Kidney (tissue), 13 donors: ENCODE measurements at regions not wholly inside any gene's neighbourhood (a gene's known extent, or its start where the extent isn't known, plus 50 kb on each side); places are given as distances from the start of the nearest gene placed in this dataset.
"Not testable (repeated sequence)": the region's sequence is repeated elsewhere in the genome, so short reads cannot be mapped to it uniquely, and the experiment has no call there.

ENCODE experiments used
- DNase-seq, 5 donors: peaks; one replicate each; pipeline ENCODE4 v3.0.0-alpha.2; 2013 to 2020
- FAIRE-seq: peaks from 2 replicates; lab custom pipeline; 2012; peaks lifted over from hg19 to GRCh38; lab: Jason Lieb, UNC
- H3K27ac ChIP-seq, 2 donors: one replicate each; pipeline ENCODE4 v1.7.0; 2013; ENCODE audit warnings: low read depth in 2 of 2, low read length in 2 of 2, inconsistent platforms in 1 of 2
- H3K27me3 ChIP-seq: one replicate; pipeline ENCODE4 v1.7.1; 2013; ENCODE audit warnings: low read length, inconsistent platforms; ENCODE audit not compliant: control insufficient read depth, insufficient read depth
- H3K36me3 ChIP-seq, 3 donors: one replicate each; pipeline versions ENCODE4 v1.7.0 to v1.7.1; 2013; ENCODE audit warnings: low read length in 3 of 3, control low read depth in 1 of 3, inconsistent platforms in 1 of 3; ENCODE audit not compliant: insufficient read depth in 3 of 3, control insufficient read depth in 2 of 3
- H3K4me1 ChIP-seq, 3 donors: one replicate each; pipeline versions ENCODE4 v1.7.0 to v1.7.1; 2013; ENCODE audit warnings: low read length in 3 of 3, inconsistent platforms in 1 of 3, low read depth in 1 of 3; ENCODE audit not compliant: control insufficient read depth in 2 of 3, insufficient read depth in 2 of 3
- H3K4me3 ChIP-seq, 3 donors: one replicate each; pipeline versions ENCODE4 v1.7.0 to v1.8.1; 2013; ENCODE audit warnings: low read length in 3 of 3, control low read depth in 1 of 3, inconsistent platforms in 1 of 3
- H3K9ac ChIP-seq, 3 donors: one replicate each; pipeline versions ENCODE4 v1.7.0 to v1.7.1; 2013; ENCODE audit warnings: low read length in 3 of 3, control low read depth in 1 of 3, inconsistent platforms in 1 of 3
- H3K9me3 ChIP-seq, 3 donors: one replicate each; pipeline versions ENCODE4 v1.7.0 to v1.7.1; 2013; ENCODE audit warnings: low read length in 3 of 3, control low read depth in 1 of 3, inconsistent platforms in 1 of 3; ENCODE audit not compliant: control insufficient read depth in 2 of 3, insufficient read depth in 1 of 3
- CTCF ChIP-seq: IDR thresholded peaks from 3 replicates; pipeline ENCODE4 v1.5.1; 2012; ENCODE audit warnings: mild to moderate bottlenecking, moderate library complexity, borderline replicate concordance; ENCODE audit not compliant: insufficient read depth; ENCODE audit errors: extremely low read depth
- intact Hi-C: fragments of 100-400 bp; cut with DNase I; formaldehyde crosslinking; loops from one replicate; pipeline ENCODE4 v1.11.1; 2022
- donor health status: control.
- donor health status: control.
- donor health status: control.
- donor health status: control.
- donor health status: control.
- donor health status: DM: yes; HTN: yes; CAD: no.
- donor health status: Normal renal cell carcinoma (clear cell type).

GRCh38 chr14:89697281-89698060, 257.1 kb downstream of the EFCAB11 start:
- no peaks in the 10 kb centered on the region for H3K9me3 ChIP-seq
- no peak for TF ChIP-seq CTCF
- intact Hi-C loops, result no loop called here
- no peaks in the 10 kb centered on the region for H3K27me3 ChIP-seq
- FAIRE-seq, result no peak
- peaks cover 0 to 5% (median 0%) of the 10 kb centered on the region in 3 donors for H3K4me1 ChIP-seq
- H3K9ac ChIP-seq, result no peak overlapping the region
- H3K36me3 ChIP-seq, result no peaks in the 10 kb centered on the region
- H3K4me3 ChIP-seq, result no peak overlapping the region
- no peak for DNase-seq
- H3K27ac ChIP-seq, result no peak overlapping the region

GRCh38 chr14:89695846-89696245, 258.7 kb downstream of the EFCAB11 start:
- Histone ChIP-seq H3K4me3 (no peak overlapping the region), H3K36me3 (no peaks in the 10 kb centered on the region), H3K27me3 (no peaks in the 10 kb centered on the region), H3K4me1 (no peaks in the 10 kb centered on the region), H3K9ac (no peak overlapping the region), H3K9me3 (no peaks in the 10 kb centered on the region), H3K27ac (no peak overlapping the region)
- FAIRE-seq (no peak), DNase-seq (no peak)
- intact Hi-C loops, result no loop called here
- TF ChIP-seq CTCF, result no peak

- H3K27ac ChIP-seq, result no peak overlapping the region
- no peak for FAIRE-seq
- no peak for DNase-seq
- H3K4me1 ChIP-seq, result no peaks in the 10 kb centered on the region
- H3K4me3 ChIP-seq, result no peak overlapping the region
- intact Hi-C loops, result no loop called here
- H3K27me3 ChIP-seq, result no peaks in the 10 kb centered on the region
- TF ChIP-seq CTCF, result no peak
- no peak overlapping the region for H3K9ac ChIP-seq
- H3K9me3 ChIP-seq, result peaks cover 0 to 1% (median 0%) of the 10 kb centered on the region in 3 donors
- no peaks in the 10 kb centered on the region for H3K36me3 ChIP-seq
Observed at GRCh38 chr14:89690139-89690538, 264.4 kb downstream of the EFCAB11 start.

- H3K9ac ChIP-seq, intact Hi-C loops, H3K27me3 ChIP-seq, H3K27ac ChIP-seq, FAIRE-seq, H3K4me1 ChIP-seq, H3K9me3 ChIP-seq, H3K4me3 ChIP-seq, DNase-seq, H3K36me3 ChIP-seq: not testable (repeated sequence)
Observed at GRCh38 chr14:89689711-89690110, 264.8 kb downstream of the EFCAB11 start.
